KMS-11 (cell line): ENCODE measurements at regions not wholly inside any gene's neighbourhood (a gene's known extent, or its start where the extent isn't known, plus 50 kb on each side); places are given as distances from the start of the nearest gene placed in this dataset.

Experiments
- H2AFZ ChIP-seq: fragments of 200-600 bp; sonication (generic); 2 replicates; pipeline ENCODE4 v1.6.1; 2016; ENCODE audit warnings: antibody characterized with exemption, mixed run types, low read depth
- H3K27ac ChIP-seq: fragments of 200-600 bp; sonication (generic); 2 replicates; pipeline ENCODE4 v1.6.1; 2016; ENCODE audit warnings: mild to moderate bottlenecking, mixed run types
- H3K27me3 ChIP-seq: fragments of 200-600 bp; sonication (generic); 2 replicates; pipeline ENCODE4 v1.6.1; 2017; ENCODE audit warnings: mild to moderate bottlenecking, low read depth, mixed run types, moderate library complexity; ENCODE audit not compliant: insufficient read depth
- H3K36me3 ChIP-seq: fragments of 200-600 bp; sonication (generic); 2 replicates; pipeline ENCODE4 v1.6.1; 2017; ENCODE audit warnings: mild to moderate bottlenecking, mixed run types; ENCODE audit not compliant: insufficient read depth
- H3K4me1 ChIP-seq: fragments of 200-600 bp; sonication (generic); 2 replicates; pipeline ENCODE4 v1.6.1; 2016; ENCODE audit warnings: mild to moderate bottlenecking, low read depth, mixed run types; ENCODE audit not compliant: poor library complexity, severe bottlenecking
- H3K4me2 ChIP-seq: fragments of 200-600 bp; sonication (generic); 2 replicates; pipeline ENCODE4 v1.7.0; 2016; ENCODE audit warnings: mild to moderate bottlenecking, mixed run types
- H3K4me3 ChIP-seq: fragments of 200-600 bp; sonication (generic); IDR thresholded peaks from 2 replicates; pipeline ENCODE4 v1.6.1; 2017; ENCODE audit warnings: low read depth, low read length, mixed read lengths; ENCODE audit not compliant: insufficient read depth
- H3K79me2 ChIP-seq: fragments of 200-600 bp; sonication (generic); 2 replicates; pipeline ENCODE4 v1.6.1; 2016; ENCODE audit warnings: low read depth, mixed run types; ENCODE audit not compliant: insufficient read depth
- H3K9ac ChIP-seq: fragments of 200-600 bp; sonication (generic); 2 replicates; pipeline ENCODE4 v1.6.1; 2016; ENCODE audit warnings: mild to moderate bottlenecking, mixed run types
- H4K20me1 ChIP-seq: fragments of 200-600 bp; sonication (generic); 2 replicates; pipeline ENCODE4 v1.6.1; 2016; ENCODE audit warnings: mild to moderate bottlenecking, mixed run types; ENCODE audit not compliant: insufficient read depth
- CTCF ChIP-seq: fragments of 200-600 bp; sonication (generic); conservative IDR thresholded peaks from 2 replicates; pipeline ENCODE4 v1.6.1; 2017; ENCODE audit warnings: low read depth, mild to moderate bottlenecking, antibody characterized with exemption, low read length, moderate library complexity, mixed read lengths

- H3K4me3 ChIP-seq, result no peak overlapping the region
- H3K36me3 ChIP-seq, result no peaks in the 10 kb centered on the region
- no peaks in the 10 kb centered on the region for H3K27me3 ChIP-seq
- no peak overlapping the region for H2AFZ ChIP-seq
- no peaks in the 10 kb centered on the region for H3K79me2 ChIP-seq
- no peak overlapping the region for H3K4me2 ChIP-seq
- peaks cover 26% of the 10 kb centered on the region for H3K4me1 ChIP-seq
- no peak for TF ChIP-seq CTCF
- H3K27ac ChIP-seq, result no peak overlapping the region
- H4K20me1 ChIP-seq, result no peaks in the 10 kb centered on the region
- H3K9ac ChIP-seq, result no peak overlapping the region
These were observed 130.9 kb upstream of the ADCY1 start for GRCh38 chr7:45443263-45443662.

GRCh38 chr7:45446195-45446944 is 127.8 kb upstream of the ADCY1 start:
- Histone ChIP-seq H3K9ac (peak overlapping the region; percentile 16; the same call in 1 of the 2 replicates), H3K27me3 (no peaks in the 10 kb centered on the region), H3K4me2 (peak overlapping the region; percentile 26; the same call in 1 of the 2 replicates), H3K4me1 (peaks cover 26% of the 10 kb centered on the region), H3K79me2 (no peaks in the 10 kb centered on the region), H3K36me3 (no peaks in the 10 kb centered on the region), H4K20me1 (no peaks in the 10 kb centered on the region), H3K27ac (peak overlapping the region; percentile 63), H3K4me3 (no peak overlapping the region), H2AFZ (no peak overlapping the region; the same call in 1 of the 2 replicates)
- no peak for TF ChIP-seq CTCF

GRCh38 chr7:45447296-45447695 is 126.9 kb upstream of the ADCY1 start:
- no peak for TF ChIP-seq CTCF
- H4K20me1 ChIP-seq, result no peaks in the 10 kb centered on the region
- no peak overlapping the region for H2AFZ ChIP-seq
- no peaks in the 10 kb centered on the region for H3K27me3 ChIP-seq
- H3K36me3 ChIP-seq, result no peaks in the 10 kb centered on the region
- no peaks in the 10 kb centered on the region for H3K79me2 ChIP-seq
- H3K27ac ChIP-seq, result no peak overlapping the region
- H3K9ac ChIP-seq, result no peak overlapping the region
- H3K4me2 ChIP-seq, result no peak overlapping the region
- peaks cover 26% of the 10 kb centered on the region for H3K4me1 ChIP-seq
- H3K4me3 ChIP-seq, result no peak overlapping the region

GRCh38 chr7:45450571-45451204 is 123.5 kb upstream of the ADCY1 start:
- Histone ChIP-seq H2AFZ (no peak overlapping the region), H3K4me1 (peaks cover 17% of the 10 kb centered on the region), H3K4me3 (no peak overlapping the region), H3K9ac (no peak overlapping the region), H4K20me1 (no peaks in the 10 kb centered on the region), H3K4me2 (no peak overlapping the region), H3K36me3 (no peaks in the 10 kb centered on the region), H3K27me3 (no peaks in the 10 kb centered on the region), H3K79me2 (no peaks in the 10 kb centered on the region), H3K27ac (no peak overlapping the region)
- TF ChIP-seq CTCF, result no peak
